OCI-LY1 (cell line): ENCODE measurements at regions not wholly inside any gene's neighbourhood (a gene's known extent, or its start where the extent isn't known, plus 50 kb on each side); places are given as distances from the start of the nearest gene placed in this dataset.
A peak's percentile ranks its signal among the peaks of the same experiment; 100 is the strongest.

Source experiments
- H2AFZ ChIP-seq: fragments of 200-600 bp; sonication (generic), shearing (Covaris generic); 2 replicates; pipeline ENCODE4 v1.6.0; 2014; ENCODE audit warnings: antibody characterized with exemption, mild to moderate bottlenecking, low read length
- H3F3A ChIP-seq: fragments of 200-600 bp; sonication (generic), shearing (Covaris generic); 2 replicates; pipeline ENCODE4 v1.6.0; 2014; ENCODE audit warnings: mild to moderate bottlenecking, antibody characterized with exemption, low read length, moderate library complexity; ENCODE audit not compliant: insufficient read depth
- H3K27ac ChIP-seq: fragments of 200-600 bp; sonication (generic); 2 replicates; pipeline ENCODE4 v1.5.1; 2014; ENCODE audit warnings: low read length, mixed run types, mild to moderate bottlenecking, low read depth; ENCODE audit not compliant: poor library complexity, severe bottlenecking
- H3K27me3 ChIP-seq: fragments of 200-600 bp; sonication (generic); 2 replicates; pipeline ENCODE4 v1.6.0; 2014; ENCODE audit warnings: antibody characterized with exemption, mild to moderate bottlenecking, low read length, moderate library complexity; ENCODE audit not compliant: insufficient read depth
- H3K36me3 ChIP-seq: fragments of 200-600 bp; sonication (generic); 2 replicates; pipeline ENCODE4 v1.6.1; 2014; ENCODE audit warnings: mild to moderate bottlenecking, antibody characterized with exemption, low read length, moderate library complexity, mixed read lengths; ENCODE audit not compliant: insufficient read depth
- H3K4me1 ChIP-seq: fragments of 200-600 bp; sonication (generic); 2 replicates; pipeline ENCODE4 v1.5.1; 2014; ENCODE audit warnings: mild to moderate bottlenecking, low read length, moderate library complexity; ENCODE audit not compliant: insufficient read depth, severe bottlenecking
- H3K4me2 ChIP-seq: fragments of 200-600 bp; sonication (generic), shearing (Covaris generic); 2 replicates; pipeline ENCODE4 v1.6.1; 2014; ENCODE audit warnings: low read length
- H3K4me3 ChIP-seq: fragments of 200-600 bp; sonication (generic); 2 replicates; pipeline ENCODE4 v1.5.1; 2014; ENCODE audit warnings: low read length, low read depth, mild to moderate bottlenecking, mixed read lengths; ENCODE audit not compliant: poor library complexity, severe bottlenecking
- H3K79me2 ChIP-seq: fragments of 200-600 bp; shearing (Covaris generic); 2 replicates; pipeline ENCODE4 v1.6.1; 2016; ENCODE audit warnings: mixed run types, low read length, mixed read lengths; ENCODE audit not compliant: insufficient read depth
- H3K9ac ChIP-seq: fragments of 200-600 bp; sonication (generic), shearing (Covaris generic); 2 replicates; pipeline ENCODE4 v1.6.1; 2014; ENCODE audit warnings: mild to moderate bottlenecking, low read length, mixed read lengths
- H3K9me2 ChIP-seq: fragments of 200-600 bp; sonication (generic), shearing (Covaris generic); 2 replicates; pipeline ENCODE4 v1.6.1; 2014; ENCODE audit warnings: low read depth, mild to moderate bottlenecking, low read length, mixed read lengths
- H3K9me3 ChIP-seq: fragments of 200-600 bp; shearing (Covaris generic); 2 replicates; pipeline ENCODE4 v1.6.1; 2014; ENCODE audit warnings: low read length, mixed read lengths
- H4K20me1 ChIP-seq: fragments of 200-600 bp; sonication (generic), shearing (Covaris generic); 2 replicates; pipeline ENCODE4 v1.6.0; 2016; ENCODE audit warnings: mild to moderate bottlenecking, low read length; ENCODE audit not compliant: insufficient read depth
- EZH2 ChIP-seq: fragments of 200-600 bp; sonication (generic), shearing (Covaris generic); IDR thresholded peaks from 2 replicates; pipeline ENCODE4 v1.8.0; 2017; ENCODE audit warnings: borderline replicate concordance, mixed run types, mild to moderate bottlenecking, antibody characterized with exemption, low read length, moderate library complexity, mixed read lengths
- TF ChIP-seq, protein P1 (sequence below): fragments of 200-600 bp; sonication (generic), shearing (Covaris generic); IDR thresholded peaks from 2 replicates; pipeline ENCODE4 v1.5.1; 2017; ENCODE audit warnings: mild to moderate bottlenecking, antibody characterized with exemption, low read length, moderate library complexity, mixed read lengths

DNA sequence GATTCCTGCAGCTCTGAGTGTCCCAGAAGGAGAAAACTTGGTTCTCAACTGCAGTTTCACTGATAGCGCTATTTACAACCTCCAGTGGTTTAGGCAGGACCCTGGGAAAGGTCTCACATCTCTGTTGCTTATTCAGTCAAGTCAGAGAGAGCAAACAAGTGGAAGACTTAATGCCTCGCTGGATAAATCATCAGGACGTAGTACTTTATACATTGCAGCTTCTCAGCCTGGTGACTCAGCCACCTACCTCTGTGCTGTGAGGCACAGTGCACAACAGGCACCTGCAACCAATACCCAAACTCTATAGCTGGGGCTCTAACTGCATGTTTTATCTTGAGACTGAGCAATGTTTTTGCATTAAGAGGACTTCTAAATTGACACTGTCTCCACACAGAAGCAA is 379.2 kb upstream of the OR4E1 start:
- Histone ChIP-seq H3K27me3 (no peaks in the 10 kb centered on the region), H3K36me3 (no peaks in the 10 kb centered on the region), H3K9me2 (no peaks in the 10 kb centered on the region), H2AFZ (no peak overlapping the region), H3F3A (no peaks in the 10 kb centered on the region), H3K4me3 (no peak overlapping the region), H3K4me2 (no peak overlapping the region), H4K20me1 (no peaks in the 10 kb centered on the region), H3K27ac (no peak overlapping the region), H3K9me3 (no peaks in the 10 kb centered on the region), H3K9ac (no peak overlapping the region), H3K4me1 (no peaks in the 10 kb centered on the region), H3K79me2 (no peaks in the 10 kb centered on the region)
- TF ChIP-seq, protein P1, sequence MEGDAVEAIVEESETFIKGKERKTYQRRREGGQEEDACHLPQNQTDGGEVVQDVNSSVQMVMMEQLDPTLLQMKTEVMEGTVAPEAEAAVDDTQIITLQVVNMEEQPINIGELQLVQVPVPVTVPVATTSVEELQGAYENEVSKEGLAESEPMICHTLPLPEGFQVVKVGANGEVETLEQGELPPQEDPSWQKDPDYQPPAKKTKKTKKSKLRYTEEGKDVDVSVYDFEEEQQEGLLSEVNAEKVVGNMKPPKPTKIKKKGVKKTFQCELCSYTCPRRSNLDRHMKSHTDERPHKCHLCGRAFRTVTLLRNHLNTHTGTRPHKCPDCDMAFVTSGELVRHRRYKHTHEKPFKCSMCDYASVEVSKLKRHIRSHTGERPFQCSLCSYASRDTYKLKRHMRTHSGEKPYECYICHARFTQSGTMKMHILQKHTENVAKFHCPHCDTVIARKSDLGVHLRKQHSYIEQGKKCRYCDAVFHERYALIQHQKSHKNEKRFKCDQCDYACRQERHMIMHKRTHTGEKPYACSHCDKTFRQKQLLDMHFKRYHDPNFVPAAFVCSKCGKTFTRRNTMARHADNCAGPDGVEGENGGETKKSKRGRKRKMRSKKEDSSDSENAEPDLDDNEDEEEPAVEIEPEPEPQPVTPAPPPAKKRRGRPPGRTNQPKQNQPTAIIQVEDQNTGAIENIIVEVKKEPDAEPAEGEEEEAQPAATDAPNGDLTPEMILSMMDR: no peak
- TF ChIP-seq EZH2: no peak

DNA sequence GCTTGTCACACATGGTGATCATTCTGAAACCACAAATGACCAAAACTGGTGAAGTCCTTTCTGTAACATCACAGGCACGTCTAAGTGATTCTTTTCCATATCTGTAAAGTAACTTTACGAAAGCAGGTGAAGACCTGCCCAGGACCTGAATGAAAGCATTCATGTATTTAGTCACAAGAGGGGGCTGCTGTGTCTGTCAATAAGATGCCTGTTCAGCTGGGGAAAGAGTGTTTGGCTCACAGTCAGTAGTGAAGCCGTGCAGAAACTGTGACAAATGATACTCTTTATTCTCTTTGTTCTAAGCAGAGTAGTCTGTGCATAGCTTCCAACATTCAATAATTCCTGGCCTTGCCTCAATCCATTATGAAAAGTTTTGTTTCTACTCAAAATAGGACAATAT is 373.5 kb upstream of the OR4E1 start:
- Histone ChIP-seq H2AFZ (no peak overlapping the region), H3K9me3 (no peaks in the 10 kb centered on the region), H3K9me2 (no peaks in the 10 kb centered on the region), H3K36me3 (no peaks in the 10 kb centered on the region), H4K20me1 (no peaks in the 10 kb centered on the region), H3K27me3 (no peaks in the 10 kb centered on the region), H3K4me3 (no peak overlapping the region), H3K4me1 (no peaks in the 10 kb centered on the region), H3K4me2 (no peak overlapping the region), H3K79me2 (no peaks in the 10 kb centered on the region), H3K27ac (no peak overlapping the region), H3K9ac (no peak overlapping the region), H3F3A (no peaks in the 10 kb centered on the region)
- no peak for TF ChIP-seq EZH2
- TF ChIP-seq, protein P1: peak; percentile 52; the same call in 1 of the 2 replicates

DNA sequence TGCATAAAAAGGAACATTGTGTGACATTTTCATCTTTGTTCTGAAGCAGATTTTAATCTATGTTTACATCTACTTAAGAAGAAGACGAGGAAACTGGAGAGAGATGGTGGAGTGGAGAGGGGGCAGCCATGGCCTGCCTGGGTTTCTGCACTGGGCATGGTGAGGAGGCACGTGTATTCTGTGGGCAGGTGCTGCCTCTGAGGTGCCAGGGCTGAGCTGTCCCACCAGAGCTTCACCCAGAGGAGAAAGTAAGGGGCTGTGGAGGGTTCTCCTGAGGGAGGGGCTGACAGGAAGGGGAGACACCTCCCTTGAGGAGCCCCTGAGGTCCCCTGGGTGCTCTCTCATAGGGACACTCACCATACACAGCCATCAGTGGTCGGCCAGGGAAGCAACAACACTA is 372.4 kb upstream of the OR4E1 start:
- Histone ChIP-seq H2AFZ (no peak overlapping the region), H3K27me3 (no peaks in the 10 kb centered on the region), H3K4me1 (no peaks in the 10 kb centered on the region), H3K4me3 (no peak overlapping the region), H3K9me2 (no peaks in the 10 kb centered on the region), H3K27ac (no peak overlapping the region), H3K9me3 (no peaks in the 10 kb centered on the region), H4K20me1 (no peaks in the 10 kb centered on the region), H3F3A (no peaks in the 10 kb centered on the region), H3K79me2 (no peaks in the 10 kb centered on the region), H3K4me2 (no peak overlapping the region), H3K36me3 (no peaks in the 10 kb centered on the region), H3K9ac (no peak overlapping the region)
- TF ChIP-seq, protein P1: no peak
- TF ChIP-seq EZH2: no peak
